Fibroblast of villous mesenchyme (primary cell): ENCODE measurements at regions not wholly inside any gene's neighbourhood (a gene's known extent, or its start where the extent isn't known, plus 50 kb on each side); places are given as distances from the start of the nearest gene placed in this dataset.
"Not testable (repeated sequence)": the region's sequence is repeated elsewhere in the genome, so short reads cannot be mapped to it uniquely, and the experiment has no call there.

Experiments used
- DNase-seq: peaks from one replicate; pipeline ENCODE4 v3.0.0-alpha.2; 2010; ENCODE audit warnings: low read depth
- H3K4me3 ChIP-seq: 2 replicates; pipeline ENCODE4 v1.5.1; 2011; ENCODE audit warnings: low read depth, mild to moderate bottlenecking, low read length
- CTCF ChIP-seq: IDR thresholded peaks from 2 replicates; pipeline ENCODE4 v1.5.1; 2012; ENCODE audit warnings: low read depth, mild to moderate bottlenecking, low read length; ENCODE audit not compliant: insufficient read depth

GRCh38 chr16:27646806-27647205, 96.9 kb downstream of the KATNIP start:
- TF ChIP-seq CTCF, result no peak
- DNase-seq, result no peak

GRCh38 chr16:27649021-27649420, 99.1 kb downstream of the KATNIP start:
- DNase-seq, result no peak
- no peak for TF ChIP-seq CTCF

More at GRCh38 chr16:27646806-27647205, 96.9 kb downstream of the KATNIP start:
- no peak overlapping the region for H3K4me3 ChIP-seq

GRCh38 chr16:27650073-27650701, 100.2 kb downstream of the KATNIP start:
- TF ChIP-seq CTCF, result no peak
- peak; percentile 42 for DNase-seq
- H3K4me3 ChIP-seq, result no peak overlapping the region

More at GRCh38 chr16:27649021-27649420, 99.1 kb downstream of the KATNIP start:
- no peak overlapping the region for H3K4me3 ChIP-seq

- H3K4me3 ChIP-seq, result no peak overlapping the region
- no peak for TF ChIP-seq CTCF
- DNase-seq, result no peak
Observed at GRCh38 chr16:27651301-27651700, 101.4 kb downstream of the KATNIP start.

GRCh38 chr16:27657811-27658210, 107.9 kb downstream of the KATNIP start:
- no peak for TF ChIP-seq CTCF
- DNase-seq, result no peak
- no peak overlapping the region for H3K4me3 ChIP-seq

GRCh38 chr16:27660507-27660906, 110.6 kb downstream of the KATNIP start:
- TF ChIP-seq CTCF, result no peak
- no peak overlapping the region for H3K4me3 ChIP-seq
- no peak for DNase-seq

- not testable (repeated sequence) for H3K4me3 ChIP-seq, DNase-seq
Observed at GRCh38 chr16:27663235-27663634, 113.3 kb downstream of the KATNIP start.
